GM23338 (cell line): ENCODE measurements at regions not wholly inside any gene's neighbourhood (a gene's known extent, or its start where the extent isn't known, plus 50 kb on each side); places are given as distances from the start of the nearest gene placed in this dataset.

Source experiments
- ATAC-seq: fragments of 200-7000 bp; cut with Tn5 transposase; 3 replicates; pipeline ENCODE4 v1.9.1; 2020
- DNase-seq: peaks from one replicate; pipeline ENCODE4 v3.0.0-alpha.2; 2015; ENCODE audit warnings: low spot score
- H2AFZ ChIP-seq: fragments of 200-600 bp; sonication (generic); 2 replicates; pipeline ENCODE4 v1.8.0; 2016; ENCODE audit warnings: antibody characterized with exemption, mild to moderate bottlenecking, moderate library complexity
- H3F3A ChIP-seq: fragments of 200-600 bp; sonication (generic); replicated peaks from 2 replicates; pipeline ENCODE4 v1.8.0; 2017; ENCODE audit warnings: antibody characterized with exemption, mixed run types, low read depth
- H3K27ac ChIP-seq: fragments of 200-600 bp; sonication (generic); 2 replicates; pipeline ENCODE4 v1.6.1; 2016; ENCODE audit warnings: low read depth
- H3K27me3 ChIP-seq: fragments of 200-600 bp; sonication (generic); 2 replicates; pipeline ENCODE4 v1.8.0; 2016; ENCODE audit warnings: mild to moderate bottlenecking, mixed run types, moderate library complexity; ENCODE audit not compliant: insufficient read depth
- H3K36me3 ChIP-seq: fragments of 200-600 bp; sonication (generic); 2 replicates; pipeline ENCODE4 v1.8.0; 2016; ENCODE audit warnings: mild to moderate bottlenecking; ENCODE audit not compliant: insufficient read depth
- H3K4me1 ChIP-seq: fragments of 200-600 bp; sonication (generic); 2 replicates; pipeline ENCODE4 v1.8.0; 2016; ENCODE audit warnings: mild to moderate bottlenecking, moderate library complexity; ENCODE audit not compliant: insufficient read depth
- H3K4me2 ChIP-seq: fragments of 200-600 bp; sonication (generic); 2 replicates; pipeline ENCODE4 v1.7.1; 2017; ENCODE audit warnings: mixed run types
- H3K4me3 ChIP-seq: fragments of 200-600 bp; sonication (generic); 2 replicates; pipeline ENCODE4 v1.6.1; 2016; ENCODE audit warnings: mixed run types
- H3K79me2 ChIP-seq: fragments of 200-600 bp; sonication (generic); replicated peaks from 2 replicates; pipeline ENCODE4 v1.8.0; 2017; ENCODE audit warnings: mild to moderate bottlenecking; ENCODE audit not compliant: insufficient read depth
- H3K9me2 ChIP-seq: fragments of 200-600 bp; sonication (generic); 2 replicates; pipeline ENCODE4 v1.8.0; 2017; ENCODE audit not compliant: insufficient read depth
- H4K20me1 ChIP-seq: fragments of 200-600 bp; sonication (generic); replicated peaks from 2 replicates; pipeline ENCODE4 v1.8.0; 2017; ENCODE audit warnings: mild to moderate bottlenecking; ENCODE audit not compliant: insufficient read depth
- H3K27ac Mint-ChIP-seq: 2 replicates; pipeline ENCODE4 v1.8.0; 2020; ENCODE audit warnings: inconsistent platforms, mild to moderate bottlenecking, moderate library complexity, mixed read lengths
- H3K27me3 Mint-ChIP-seq: 3 replicates; pipeline ENCODE4 v1.8.0; 2022; ENCODE audit warnings: low read depth, mild to moderate bottlenecking, moderate library complexity, mixed read lengths, inconsistent platforms; ENCODE audit not compliant: insufficient read depth, poor library complexity
- H3K36me3 Mint-ChIP-seq: 3 replicates; pipeline ENCODE4 v1.8.0; 2021; ENCODE audit warnings: low read depth, mild to moderate bottlenecking, inconsistent platforms, moderate library complexity, mixed read lengths
- H3K4me1 Mint-ChIP-seq: 3 replicates; pipeline ENCODE4 v1.8.0; 2020; ENCODE audit warnings: mild to moderate bottlenecking, inconsistent platforms, mixed read lengths
- H3K4me3 Mint-ChIP-seq: 3 replicates; pipeline ENCODE4 v1.8.0; 2021; ENCODE audit warnings: moderate library complexity, mild to moderate bottlenecking, inconsistent platforms, mixed read lengths
- H3K9me3 Mint-ChIP-seq: 3 replicates; pipeline ENCODE4 v1.8.0; 2020; ENCODE audit warnings: moderate library complexity, mild to moderate bottlenecking, inconsistent platforms, mixed read lengths
- EZH2 ChIP-seq: fragments of 200-600 bp; sonication (generic); IDR thresholded peaks from one replicate; pipeline ENCODE4 v1.8.0; 2017; ENCODE audit warnings: antibody characterized with exemption, mild to moderate bottlenecking, low read depth; ENCODE audit not compliant: unreplicated experiment
- EZH2phosphoT487 ChIP-seq: fragments of 200-600 bp; sonication (generic); IDR thresholded peaks from one replicate; pipeline ENCODE4 v1.8.1; 2018; ENCODE audit warnings: antibody characterized with exemption; ENCODE audit not compliant: unreplicated experiment
- JUNB ChIP-seq: IDR thresholded peaks from one replicate; pipeline ENCODE4 v1.6.1; 2016; ENCODE audit warnings: antibody characterized with exemption; ENCODE audit not compliant: unreplicated experiment
- NANOG ChIP-seq: IDR thresholded peaks from 2 replicates; pipeline ENCODE4 v1.6.1; 2016; ENCODE audit warnings: antibody characterized with exemption, borderline replicate concordance
- POLR2AphosphoS5 ChIP-seq: IDR thresholded peaks from 2 replicates; pipeline ENCODE4 v1.6.1; 2016; ENCODE audit warnings: antibody characterized with exemption, low read depth
- STAT1 ChIP-seq: IDR thresholded peaks from one replicate; pipeline ENCODE4 v1.6.1; 2016; ENCODE audit warnings: antibody characterized with exemption; ENCODE audit not compliant: unreplicated experiment
- ZNF114 ChIP-seq: fragments of 250-450 bp; sonication (Bioruptor Pico); IDR thresholded peaks from 2 replicates; pipeline ENCODE4 v1.5.0; 2020; ENCODE audit warnings: mild to moderate bottlenecking, moderate library complexity
- TF ChIP-seq, protein P1 (sequence below): fragments of 250-450 bp; sonication (Bioruptor Pico); IDR thresholded peaks from 2 replicates; pipeline ENCODE4 v1.5.0; 2020; ENCODE audit warnings: mild to moderate bottlenecking, moderate library complexity
- TF ChIP-seq, protein P2 (sequence below): IDR thresholded peaks from 2 replicates; pipeline ENCODE4 v1.6.1; 2016; ENCODE audit warnings: antibody characterized with exemption
- TF ChIP-seq, protein P3 (sequence below), 2 experiments: fragments of 200-600 bp in 1 of 2; sonication (generic) in 1 of 2; conservative IDR thresholded peaks; 2 replicates each; pipeline versions ENCODE4 v1.5.1 to v1.6.1; 2016 to 2017; ENCODE audit warnings: antibody characterized with exemption in 2 of 2, low read depth in 2 of 2, mild to moderate bottlenecking in 2 of 2, moderate library complexity in 1 of 2
- TF ChIP-seq, protein P4 (sequence below): IDR thresholded peaks from one replicate; pipeline ENCODE4 v1.6.1; 2018; ENCODE audit warnings: antibody characterized with exemption; ENCODE audit not compliant: unreplicated experiment

DNA sequence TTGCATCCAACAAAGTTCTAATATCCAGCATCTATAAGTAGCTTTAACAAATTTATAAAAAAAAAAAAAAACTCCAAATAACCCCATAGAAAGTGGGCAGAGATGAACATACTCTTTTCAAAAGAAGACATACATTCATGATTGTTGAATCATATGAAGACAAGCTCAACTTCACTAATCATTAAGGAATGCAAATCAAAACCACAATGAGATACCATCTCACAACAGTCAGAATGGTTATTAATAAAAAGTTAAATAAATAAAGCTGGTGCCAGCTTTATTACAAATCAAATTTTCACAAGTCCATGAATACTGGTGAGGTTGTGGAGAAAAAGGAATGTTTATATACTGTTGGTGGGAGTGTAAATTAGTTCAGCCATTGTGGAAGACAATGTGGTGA lies 592.0 kb downstream of the IQCM start:
- no peak for ATAC-seq
- no peaks in the 10 kb centered on the region for H3K4me1 Mint-ChIP-seq
- no peaks in the 10 kb centered on the region for H3K27me3 ChIP-seq
- H3K36me3 Mint-ChIP-seq, result no peaks in the 10 kb centered on the region
- H3K4me3 Mint-ChIP-seq, result no peak overlapping the region
- TF ChIP-seq, protein P1, sequence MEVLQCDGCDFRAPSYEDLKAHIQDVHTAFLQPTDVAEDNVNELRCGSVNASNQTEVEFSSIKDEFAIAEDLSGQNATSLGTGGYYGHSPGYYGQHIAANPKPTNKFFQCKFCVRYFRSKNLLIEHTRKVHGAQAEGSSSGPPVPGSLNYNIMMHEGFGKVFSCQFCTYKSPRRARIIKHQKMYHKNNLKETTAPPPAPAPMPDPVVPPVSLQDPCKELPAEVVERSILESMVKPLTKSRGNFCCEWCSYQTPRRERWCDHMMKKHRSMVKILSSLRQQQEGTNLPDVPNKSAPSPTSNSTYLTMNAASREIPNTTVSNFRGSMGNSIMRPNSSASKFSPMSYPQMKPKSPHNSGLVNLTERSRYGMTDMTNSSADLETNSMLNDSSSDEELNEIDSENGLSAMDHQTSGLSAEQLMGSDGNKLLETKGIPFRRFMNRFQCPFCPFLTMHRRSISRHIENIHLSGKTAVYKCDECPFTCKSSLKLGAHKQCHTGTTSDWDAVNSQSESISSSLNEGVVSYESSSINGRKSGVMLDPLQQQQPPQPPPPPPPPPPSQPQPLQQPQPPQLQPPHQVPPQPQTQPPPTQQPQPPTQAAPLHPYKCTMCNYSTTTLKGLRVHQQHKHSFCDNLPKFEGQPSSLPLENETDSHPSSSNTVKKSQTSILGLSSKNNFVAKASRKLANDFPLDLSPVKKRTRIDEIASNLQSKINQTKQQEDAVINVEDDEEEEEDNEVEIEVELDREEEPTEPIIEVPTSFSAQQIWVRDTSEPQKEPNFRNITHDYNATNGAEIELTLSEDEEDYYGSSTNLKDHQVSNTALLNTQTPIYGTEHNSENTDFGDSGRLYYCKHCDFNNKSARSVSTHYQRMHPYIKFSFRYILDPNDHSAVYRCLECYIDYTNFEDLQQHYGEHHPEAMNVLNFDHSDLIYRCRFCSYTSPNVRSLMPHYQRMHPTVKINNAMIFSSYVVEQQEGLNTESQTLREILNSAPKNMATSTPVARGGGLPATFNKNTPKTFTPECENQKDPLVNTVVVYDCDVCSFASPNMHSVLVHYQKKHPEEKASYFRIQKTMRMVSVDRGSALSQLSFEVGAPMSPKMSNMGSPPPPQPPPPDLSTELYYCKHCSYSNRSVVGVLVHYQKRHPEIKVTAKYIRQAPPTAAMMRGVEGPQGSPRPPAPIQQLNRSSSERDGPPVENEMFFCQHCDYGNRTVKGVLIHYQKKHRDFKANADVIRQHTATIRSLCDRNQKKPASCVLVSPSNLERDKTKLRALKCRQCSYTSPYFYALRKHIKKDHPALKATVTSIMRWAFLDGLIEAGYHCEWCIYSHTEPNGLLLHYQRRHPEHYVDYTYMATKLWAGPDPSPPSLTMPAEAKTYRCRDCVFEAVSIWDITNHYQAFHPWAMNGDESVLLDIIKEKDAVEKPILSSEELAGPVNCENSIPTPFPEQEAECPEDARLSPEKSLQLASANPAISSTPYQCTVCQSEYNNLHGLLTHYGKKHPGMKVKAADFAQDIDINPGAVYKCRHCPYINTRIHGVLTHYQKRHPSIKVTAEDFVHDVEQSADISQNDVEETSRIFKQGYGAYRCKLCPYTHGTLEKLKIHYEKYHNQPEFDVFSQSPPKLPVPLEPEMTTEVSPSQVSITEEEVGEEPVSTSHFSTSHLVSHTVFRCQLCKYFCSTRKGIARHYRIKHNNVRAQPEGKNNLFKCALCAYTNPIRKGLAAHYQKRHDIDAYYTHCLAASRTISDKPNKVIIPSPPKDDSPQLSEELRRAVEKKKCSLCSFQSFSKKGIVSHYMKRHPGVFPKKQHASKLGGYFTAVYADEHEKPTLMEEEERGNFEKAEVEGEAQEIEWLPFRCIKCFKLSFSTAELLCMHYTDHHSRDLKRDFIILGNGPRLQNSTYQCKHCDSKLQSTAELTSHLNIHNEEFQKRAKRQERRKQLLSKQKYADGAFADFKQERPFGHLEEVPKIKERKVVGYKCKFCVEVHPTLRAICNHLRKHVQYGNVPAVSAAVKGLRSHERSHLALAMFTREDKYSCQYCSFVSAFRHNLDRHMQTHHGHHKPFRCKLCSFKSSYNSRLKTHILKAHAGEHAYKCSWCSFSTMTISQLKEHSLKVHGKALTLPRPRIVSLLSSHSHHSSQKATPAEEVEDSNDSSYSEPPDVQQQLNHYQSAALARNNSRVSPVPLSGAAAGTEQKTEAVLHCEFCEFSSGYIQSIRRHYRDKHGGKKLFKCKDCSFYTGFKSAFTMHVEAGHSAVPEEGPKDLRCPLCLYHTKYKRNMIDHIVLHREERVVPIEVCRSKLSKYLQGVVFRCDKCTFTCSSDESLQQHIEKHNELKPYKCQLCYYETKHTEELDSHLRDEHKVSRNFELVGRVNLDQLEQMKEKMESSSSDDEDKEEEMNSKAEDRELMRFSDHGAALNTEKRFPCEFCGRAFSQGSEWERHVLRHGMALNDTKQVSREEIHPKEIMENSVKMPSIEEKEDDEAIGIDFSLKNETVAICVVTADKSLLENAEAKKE (CRISPR knock-in tag), result no peak
- TF ChIP-seq, protein P2, sequence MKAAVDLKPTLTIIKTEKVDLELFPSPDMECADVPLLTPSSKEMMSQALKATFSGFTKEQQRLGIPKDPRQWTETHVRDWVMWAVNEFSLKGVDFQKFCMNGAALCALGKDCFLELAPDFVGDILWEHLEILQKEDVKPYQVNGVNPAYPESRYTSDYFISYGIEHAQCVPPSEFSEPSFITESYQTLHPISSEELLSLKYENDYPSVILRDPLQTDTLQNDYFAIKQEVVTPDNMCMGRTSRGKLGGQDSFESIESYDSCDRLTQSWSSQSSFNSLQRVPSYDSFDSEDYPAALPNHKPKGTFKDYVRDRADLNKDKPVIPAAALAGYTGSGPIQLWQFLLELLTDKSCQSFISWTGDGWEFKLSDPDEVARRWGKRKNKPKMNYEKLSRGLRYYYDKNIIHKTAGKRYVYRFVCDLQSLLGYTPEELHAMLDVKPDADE, result no peak
- no peak for TF ChIP-seq EZH2
- no peak for TF ChIP-seq JUNB
- TF ChIP-seq, protein P3, sequence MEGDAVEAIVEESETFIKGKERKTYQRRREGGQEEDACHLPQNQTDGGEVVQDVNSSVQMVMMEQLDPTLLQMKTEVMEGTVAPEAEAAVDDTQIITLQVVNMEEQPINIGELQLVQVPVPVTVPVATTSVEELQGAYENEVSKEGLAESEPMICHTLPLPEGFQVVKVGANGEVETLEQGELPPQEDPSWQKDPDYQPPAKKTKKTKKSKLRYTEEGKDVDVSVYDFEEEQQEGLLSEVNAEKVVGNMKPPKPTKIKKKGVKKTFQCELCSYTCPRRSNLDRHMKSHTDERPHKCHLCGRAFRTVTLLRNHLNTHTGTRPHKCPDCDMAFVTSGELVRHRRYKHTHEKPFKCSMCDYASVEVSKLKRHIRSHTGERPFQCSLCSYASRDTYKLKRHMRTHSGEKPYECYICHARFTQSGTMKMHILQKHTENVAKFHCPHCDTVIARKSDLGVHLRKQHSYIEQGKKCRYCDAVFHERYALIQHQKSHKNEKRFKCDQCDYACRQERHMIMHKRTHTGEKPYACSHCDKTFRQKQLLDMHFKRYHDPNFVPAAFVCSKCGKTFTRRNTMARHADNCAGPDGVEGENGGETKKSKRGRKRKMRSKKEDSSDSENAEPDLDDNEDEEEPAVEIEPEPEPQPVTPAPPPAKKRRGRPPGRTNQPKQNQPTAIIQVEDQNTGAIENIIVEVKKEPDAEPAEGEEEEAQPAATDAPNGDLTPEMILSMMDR (conservative IDR thresholded peaks at IDR 0.05; ENCODE audit: low read depth in 2 of 2), result no peak
- no peak for TF ChIP-seq EZH2phosphoT487
- TF ChIP-seq NANOG, result no peak
- TF ChIP-seq POLR2AphosphoS5, result no peak
- TF ChIP-seq, protein P4, sequence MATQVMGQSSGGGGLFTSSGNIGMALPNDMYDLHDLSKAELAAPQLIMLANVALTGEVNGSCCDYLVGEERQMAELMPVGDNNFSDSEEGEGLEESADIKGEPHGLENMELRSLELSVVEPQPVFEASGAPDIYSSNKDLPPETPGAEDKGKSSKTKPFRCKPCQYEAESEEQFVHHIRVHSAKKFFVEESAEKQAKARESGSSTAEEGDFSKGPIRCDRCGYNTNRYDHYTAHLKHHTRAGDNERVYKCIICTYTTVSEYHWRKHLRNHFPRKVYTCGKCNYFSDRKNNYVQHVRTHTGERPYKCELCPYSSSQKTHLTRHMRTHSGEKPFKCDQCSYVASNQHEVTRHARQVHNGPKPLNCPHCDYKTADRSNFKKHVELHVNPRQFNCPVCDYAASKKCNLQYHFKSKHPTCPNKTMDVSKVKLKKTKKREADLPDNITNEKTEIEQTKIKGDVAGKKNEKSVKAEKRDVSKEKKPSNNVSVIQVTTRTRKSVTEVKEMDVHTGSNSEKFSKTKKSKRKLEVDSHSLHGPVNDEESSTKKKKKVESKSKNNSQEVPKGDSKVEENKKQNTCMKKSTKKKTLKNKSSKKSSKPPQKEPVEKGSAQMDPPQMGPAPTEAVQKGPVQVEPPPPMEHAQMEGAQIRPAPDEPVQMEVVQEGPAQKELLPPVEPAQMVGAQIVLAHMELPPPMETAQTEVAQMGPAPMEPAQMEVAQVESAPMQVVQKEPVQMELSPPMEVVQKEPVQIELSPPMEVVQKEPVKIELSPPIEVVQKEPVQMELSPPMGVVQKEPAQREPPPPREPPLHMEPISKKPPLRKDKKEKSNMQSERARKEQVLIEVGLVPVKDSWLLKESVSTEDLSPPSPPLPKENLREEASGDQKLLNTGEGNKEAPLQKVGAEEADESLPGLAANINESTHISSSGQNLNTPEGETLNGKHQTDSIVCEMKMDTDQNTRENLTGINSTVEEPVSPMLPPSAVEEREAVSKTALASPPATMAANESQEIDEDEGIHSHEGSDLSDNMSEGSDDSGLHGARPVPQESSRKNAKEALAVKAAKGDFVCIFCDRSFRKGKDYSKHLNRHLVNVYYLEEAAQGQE, result no peak
- TF ChIP-seq ZNF114 (CRISPR knock-in tag), result no peak
- TF ChIP-seq STAT1, result no peak
- DNase-seq, result no peak
- no peak overlapping the region for H3K27ac ChIP-seq
- peaks cover 3% of the 10 kb centered on the region for H3K27me3 Mint-ChIP-seq
- no peak overlapping the region for H3K4me3 ChIP-seq
- H3K27ac Mint-ChIP-seq, result no peak overlapping the region
- no peaks in the 10 kb centered on the region for H3K4me1 ChIP-seq
- H3F3A ChIP-seq, result no peaks in the 10 kb centered on the region
- H4K20me1 ChIP-seq, result no peaks in the 10 kb centered on the region
- H3K4me2 ChIP-seq, result no peak overlapping the region
- H2AFZ ChIP-seq, result no peak overlapping the region
- H3K9me3 Mint-ChIP-seq, result peaks cover 33% of the 10 kb centered on the region
- no peaks in the 10 kb centered on the region for H3K36me3 ChIP-seq
- H3K9me2 ChIP-seq, result no peaks in the 10 kb centered on the region; the same call in 1 of the 2 replicates
- no peaks in the 10 kb centered on the region for H3K79me2 ChIP-seq
